ENCODE measurements at regions not wholly inside any gene's neighbourhood (a gene's known extent, or its start where the extent isn't known, plus 50 kb on each side); places are given as distances from the start of the nearest gene placed in this dataset.
A peak's percentile ranks its signal among the peaks of the same experiment; 100 is the strongest.
"Not testable (repeated sequence)": the region's sequence is repeated elsewhere in the genome, so short reads cannot be mapped to it uniquely, and the experiment has no call there.

DNA sequence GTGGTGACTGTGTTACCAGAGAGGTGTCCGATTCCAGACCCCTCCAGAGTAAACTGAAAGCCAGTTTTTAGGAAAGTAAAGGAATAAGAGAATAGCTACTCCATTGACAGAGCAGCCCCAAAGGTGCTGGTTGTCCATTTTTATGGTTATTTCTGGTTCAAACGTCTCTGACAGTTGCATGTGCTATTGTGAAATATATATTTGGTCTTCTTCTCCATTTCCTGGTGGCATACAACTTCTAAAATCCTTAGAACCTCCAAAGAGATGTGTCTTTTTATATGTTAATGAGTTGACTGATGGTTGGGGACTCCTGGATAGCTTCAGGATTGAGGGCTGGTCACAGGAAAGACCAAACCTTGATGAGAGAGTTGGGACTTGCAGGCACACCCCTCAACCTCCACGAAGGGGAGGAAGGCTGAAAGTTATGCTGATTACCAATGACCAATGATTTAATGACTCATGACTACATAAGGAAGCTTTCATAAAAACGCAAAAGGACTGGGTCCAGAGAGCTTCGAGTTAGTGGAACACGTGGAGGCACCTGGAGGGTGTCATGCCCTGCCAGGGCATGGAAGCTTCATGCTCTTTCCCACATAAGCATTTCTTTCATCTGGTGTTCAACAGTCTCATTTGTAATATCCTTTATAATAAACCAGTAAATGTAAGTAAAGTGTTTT, 100.7 kb downstream of the SLC16A1 start:
- ATAC-seq (no peak), DNase-seq (ENCODE audit: low spot score in 2 of 2) (no peak)
- Mint-ChIP-seq H3K9me3 (no peaks in the 10 kb centered on the region), H3K27ac (no peak overlapping the region), H3K4me1 (no peaks in the 10 kb centered on the region), H3K4me3 (peak overlapping the region; percentile 11), H3K36me3 (no peaks in the 10 kb centered on the region)

DNA sequence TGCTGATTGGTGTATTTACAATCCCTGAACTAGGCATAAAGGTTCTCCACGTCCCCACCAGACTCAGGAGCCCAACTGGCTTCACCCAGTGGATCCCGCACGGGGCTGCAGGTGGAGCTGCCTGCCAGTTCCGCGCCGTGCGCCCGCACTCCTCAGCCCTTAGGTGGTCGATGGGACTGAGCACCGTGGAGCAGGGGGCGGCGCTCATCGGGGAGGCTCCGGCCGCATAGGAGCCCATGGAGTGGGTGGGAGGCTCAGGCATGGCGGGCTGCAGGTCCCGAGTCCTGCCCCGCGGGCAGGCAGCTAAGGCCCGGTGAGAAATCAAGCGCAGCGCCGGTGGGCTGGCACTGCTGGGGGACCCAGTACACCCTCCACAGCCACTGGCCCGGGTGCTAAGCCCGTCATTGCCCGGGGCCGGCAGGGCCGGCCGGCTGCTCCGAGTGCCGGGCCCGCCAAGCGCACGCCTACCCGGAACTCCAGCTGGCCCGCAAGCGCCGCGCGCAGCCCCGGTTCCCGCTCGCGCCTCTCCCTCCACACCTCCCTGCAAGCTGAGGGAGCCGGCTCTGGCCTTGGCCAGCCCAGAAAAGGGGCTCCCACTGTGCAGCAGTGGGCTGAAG, 101.5 kb downstream of the SLC16A1 start:
- not testable (repeated sequence) for H3K4me1 Mint-ChIP-seq; H3K9me3 Mint-ChIP-seq; H3K27ac Mint-ChIP-seq; DNase-seq (ENCODE audit: low spot score in 2 of 2); ATAC-seq; H3K36me3 Mint-ChIP-seq
- H3K4me3 Mint-ChIP-seq, result peak overlapping the region; percentile 11

DNA sequence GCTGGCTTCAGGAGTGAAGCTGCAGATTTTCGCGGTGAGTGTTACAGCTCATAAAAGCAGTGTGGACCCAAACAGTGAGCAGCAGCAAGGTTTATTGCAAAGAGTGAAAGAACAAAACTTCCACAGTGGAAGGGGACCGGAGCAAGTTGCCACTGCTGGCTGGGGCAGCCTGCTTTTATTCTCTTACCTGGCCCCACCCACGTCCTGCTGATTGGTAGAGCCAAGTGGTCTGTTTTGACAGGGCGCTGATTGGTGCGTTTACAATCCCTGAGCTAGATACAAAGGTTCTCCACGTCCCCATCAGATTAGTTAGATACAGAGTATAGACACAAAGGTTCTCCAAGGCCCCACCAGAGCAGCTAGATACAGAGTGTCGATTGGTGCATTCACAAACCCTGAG, 102.1 kb downstream of the SLC16A1 start:
- H3K9me3 Mint-ChIP-seq; DNase-seq (ENCODE audit: low spot score in 2 of 2); H3K4me1 Mint-ChIP-seq; H3K4me3 Mint-ChIP-seq; H3K27ac Mint-ChIP-seq; ATAC-seq; H3K36me3 Mint-ChIP-seq: not testable (repeated sequence)

DNA sequence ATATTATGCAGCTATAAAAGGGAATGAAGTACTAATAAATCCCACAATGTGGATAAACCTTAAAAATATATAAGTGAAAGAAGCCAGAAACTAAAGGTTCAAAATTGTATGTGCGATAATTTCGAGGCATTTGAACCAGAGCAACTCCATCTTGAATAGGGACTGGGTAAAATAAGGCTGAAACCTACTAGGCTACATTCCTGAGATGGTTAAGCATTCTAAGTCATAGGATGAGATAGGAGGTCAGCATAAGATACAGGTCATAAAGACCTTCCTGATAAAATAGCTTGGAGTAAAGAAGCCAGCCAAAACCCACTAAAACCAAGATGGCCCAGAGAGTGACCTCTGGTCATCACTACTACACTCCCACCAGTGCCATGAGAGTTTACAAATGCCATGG, 103.1 kb downstream of the SLC16A1 start:
- no peaks in the 10 kb centered on the region for H3K4me1 Mint-ChIP-seq
- no peak overlapping the region for H3K4me3 Mint-ChIP-seq
- no peak overlapping the region for H3K27ac Mint-ChIP-seq
- H3K9me3 Mint-ChIP-seq, result no peaks in the 10 kb centered on the region
- no peak for DNase-seq (ENCODE audit: low spot score in 2 of 2)
- ATAC-seq, result no peak
- H3K36me3 Mint-ChIP-seq, result no peaks in the 10 kb centered on the region

DNA sequence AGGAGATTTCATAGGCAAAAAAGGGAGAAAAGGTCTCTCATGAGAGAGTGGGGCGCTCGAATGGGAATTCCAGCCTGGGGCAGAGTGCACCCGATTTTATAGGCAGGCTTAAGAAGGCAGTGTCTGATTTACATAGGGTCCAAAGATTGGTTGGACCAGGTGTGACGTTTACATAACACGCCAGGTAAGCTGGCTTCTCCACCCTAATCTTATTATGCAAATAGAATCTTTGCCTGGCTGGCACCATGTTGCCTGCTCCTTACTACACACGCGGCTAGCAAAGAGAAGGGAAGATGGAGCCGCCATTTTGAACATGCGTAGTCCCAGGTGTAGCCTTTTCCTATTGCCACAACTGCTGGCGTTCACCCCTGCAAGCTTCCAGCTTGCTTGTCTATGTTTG, 103.7 kb downstream of the SLC16A1 start:
- H3K27ac Mint-ChIP-seq, result no peak overlapping the region
- DNase-seq (ENCODE audit: low spot score in 2 of 2), result no peak
- H3K4me1 Mint-ChIP-seq, result no peaks in the 10 kb centered on the region
- H3K36me3 Mint-ChIP-seq, result no peaks in the 10 kb centered on the region
- no peaks in the 10 kb centered on the region for H3K9me3 Mint-ChIP-seq
- no peak overlapping the region for H3K4me3 Mint-ChIP-seq
- no peak for ATAC-seq

DNA sequence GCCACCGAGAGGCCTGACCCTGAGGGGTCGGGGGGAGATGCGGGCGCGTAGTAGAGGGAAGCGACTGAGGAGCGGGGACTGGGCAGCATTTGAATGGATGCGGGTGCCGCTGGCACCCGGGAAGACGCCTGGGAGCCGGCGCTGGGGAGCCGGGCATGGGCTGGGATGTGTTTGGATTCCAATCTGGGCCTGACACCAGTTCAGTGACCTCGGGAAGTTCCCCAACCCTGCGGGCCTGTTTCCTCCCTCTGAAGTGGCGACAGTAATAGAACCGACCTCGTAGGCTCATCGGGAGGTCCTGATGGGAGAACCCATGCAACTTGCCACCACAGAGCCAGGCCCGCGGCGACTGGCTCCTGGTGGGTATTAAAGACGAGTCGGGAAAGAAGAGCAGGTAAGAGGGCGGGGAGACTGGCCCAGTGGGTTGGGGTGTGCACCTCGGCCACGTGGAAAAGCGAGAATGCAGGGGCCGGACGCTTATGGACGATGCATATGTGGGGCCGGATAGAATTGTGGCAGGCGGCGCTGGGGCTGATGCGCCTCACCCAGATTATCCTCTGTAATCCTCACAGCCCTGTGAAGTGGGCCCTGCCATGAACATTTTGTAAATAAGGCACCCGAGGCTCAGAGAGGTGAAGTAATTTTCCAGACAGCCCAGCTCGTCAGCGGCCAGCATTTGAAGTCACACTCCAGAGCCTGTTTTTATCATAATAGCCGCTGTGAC, 105.8 kb downstream of the SLC16A1 start:
- H3K9me3 Mint-ChIP-seq, result no peaks in the 10 kb centered on the region
- peak overlapping the region; percentile 27 for H3K4me3 Mint-ChIP-seq
- no peak overlapping the region for H3K27ac Mint-ChIP-seq
- H3K4me1 Mint-ChIP-seq, result no peaks in the 10 kb centered on the region
- DNase-seq (ENCODE audit: low spot score in 2 of 2) (no peak), ATAC-seq (no peak)
- H3K36me3 Mint-ChIP-seq, result no peaks in the 10 kb centered on the region

DNA sequence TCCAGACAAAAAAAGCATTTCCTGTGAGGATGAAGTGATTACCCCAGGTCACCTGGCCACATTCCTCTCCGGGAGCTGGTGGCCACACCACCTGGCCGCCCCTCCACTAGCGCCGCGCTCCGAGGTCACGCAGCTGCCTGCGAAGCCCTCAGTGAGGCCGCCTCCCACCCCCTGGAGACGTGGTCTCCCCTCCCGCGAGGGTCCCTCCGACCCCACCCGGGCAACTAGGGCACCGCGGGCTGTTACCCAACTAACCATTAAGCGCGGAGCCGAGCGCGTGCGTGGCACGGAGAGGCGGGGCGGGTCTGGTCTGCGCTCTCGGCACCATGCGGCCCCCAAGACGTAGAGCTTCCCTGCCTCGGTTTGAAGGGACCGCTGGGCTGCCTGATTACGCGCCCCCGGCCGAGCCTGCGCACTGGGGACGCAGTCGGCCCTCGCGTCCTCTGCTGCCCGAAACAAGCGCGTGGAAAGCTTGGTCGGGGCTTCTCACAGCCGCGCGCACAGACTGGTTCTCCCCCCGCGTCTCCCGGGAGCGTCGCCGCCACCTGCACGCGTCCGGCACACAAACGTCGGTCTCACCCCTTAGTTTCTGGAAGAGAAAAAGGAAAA, 106.5 kb downstream of the SLC16A1 start:
- ATAC-seq, result no peak
- Mint-ChIP-seq H3K27ac (no peak overlapping the region), H3K4me3 (peak overlapping the region; percentile 27), H3K9me3 (no peaks in the 10 kb centered on the region), H3K36me3 (no peaks in the 10 kb centered on the region), H3K4me1 (no peaks in the 10 kb centered on the region)
- no peak for DNase-seq (ENCODE audit: low spot score in 2 of 2)

DNA sequence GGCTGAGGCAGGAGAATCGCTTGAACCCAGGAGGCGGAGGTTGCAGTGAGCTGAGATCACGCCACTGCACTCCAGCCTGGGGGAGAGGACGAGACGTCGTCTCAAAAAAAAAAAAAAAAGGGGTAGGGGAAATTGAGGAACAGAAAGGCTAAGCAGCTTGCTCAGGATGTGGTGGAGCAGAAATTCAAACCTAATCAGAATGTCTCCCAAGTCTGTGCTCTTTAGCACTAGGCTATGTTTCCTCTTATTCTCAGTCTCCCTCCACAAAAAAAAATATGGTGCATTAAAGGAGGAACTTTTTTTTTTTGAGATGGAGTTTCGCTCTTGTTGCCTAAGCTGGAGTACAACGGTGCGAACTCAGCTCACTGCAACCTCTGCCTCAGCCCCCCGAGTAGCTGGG, 114.2 kb downstream of the SLC16A1 start:
- DNase-seq (ENCODE audit: low spot score in 2 of 2) (no peak), ATAC-seq (no peak)
- H3K27ac Mint-ChIP-seq, result no peak overlapping the region

DNA sequence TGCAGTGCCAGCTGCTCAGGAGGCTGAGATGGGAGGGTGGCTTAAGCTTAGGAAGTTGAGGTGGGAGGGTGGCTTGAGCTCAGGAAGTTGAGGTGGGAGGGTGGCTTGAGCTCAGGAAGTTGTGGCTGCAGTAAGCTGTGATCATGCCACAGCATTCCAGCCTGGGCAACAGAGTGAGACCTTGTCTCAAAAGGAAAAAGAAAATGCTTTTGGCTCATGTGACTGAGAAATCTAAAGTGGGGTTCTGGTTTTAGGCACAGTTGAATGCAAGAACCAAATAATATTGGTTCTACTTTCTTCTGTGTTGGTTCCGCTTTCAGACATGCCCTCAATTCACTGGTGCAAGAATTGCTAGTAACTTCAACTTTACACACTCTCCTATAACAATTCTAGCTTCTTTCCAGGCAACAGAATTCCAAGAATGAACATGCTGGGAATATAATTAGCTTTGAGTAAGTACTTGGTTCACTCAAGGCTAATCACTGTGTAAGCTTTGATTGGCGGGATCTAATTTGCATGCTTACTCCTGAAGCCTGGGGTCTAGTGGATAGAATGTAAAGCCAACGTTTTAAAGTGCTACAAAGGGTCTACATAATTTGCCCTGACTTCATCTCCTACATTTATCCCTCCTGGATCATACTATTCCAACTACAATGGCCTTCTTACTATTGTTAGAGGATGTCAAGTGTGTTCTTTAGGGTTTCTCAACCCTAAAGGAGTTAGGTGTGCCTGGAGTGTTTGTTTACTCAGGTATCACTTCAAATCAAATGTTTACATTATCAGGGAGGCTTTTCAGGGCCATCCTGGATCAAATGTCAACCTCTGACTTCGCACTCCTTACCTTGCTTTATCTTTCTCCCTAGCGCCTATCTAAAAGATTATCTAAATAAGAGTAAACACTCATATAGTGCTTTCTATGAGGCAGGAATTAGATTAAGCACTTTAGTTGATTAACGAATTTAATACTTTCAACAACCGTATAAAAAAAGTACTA, 115.1 kb downstream of the SLC16A1 start:
- Mint-ChIP-seq H3K9me3 (no peaks in the 10 kb centered on the region), H3K4me1 (peaks cover 19% of the 10 kb centered on the region), H3K27ac (no peak overlapping the region), H3K4me3 (no peak overlapping the region), H3K36me3 (no peaks in the 10 kb centered on the region)
- ATAC-seq (no peak), DNase-seq (ENCODE audit: low spot score in 2 of 2) (no peak)

More for the DNA sequence above, 114.2 kb downstream of the SLC16A1 start:
- no peaks in the 10 kb centered on the region for H3K36me3 Mint-ChIP-seq
- H3K4me3 Mint-ChIP-seq, result no peak overlapping the region
- peaks cover 19% of the 10 kb centered on the region for H3K4me1 Mint-ChIP-seq
- no peaks in the 10 kb centered on the region for H3K9me3 Mint-ChIP-seq

DNA sequence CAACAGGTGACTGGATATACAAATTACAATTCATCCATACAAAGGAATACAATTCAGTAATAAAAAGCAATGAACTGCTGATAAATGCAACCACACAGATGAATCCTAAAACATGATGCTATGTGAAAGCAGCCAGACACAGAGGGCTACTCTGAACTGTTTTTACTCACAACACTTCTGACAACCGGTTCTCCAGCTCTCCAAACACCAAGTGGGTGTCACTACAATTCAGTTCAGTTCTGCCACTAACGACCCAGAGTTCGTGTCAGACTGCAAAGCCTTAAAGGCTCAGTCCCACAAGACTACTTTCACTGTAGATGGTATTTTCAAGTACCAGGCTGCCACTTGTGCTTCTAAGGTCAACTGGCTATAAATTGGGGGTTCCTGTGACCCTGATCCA, 119.4 kb downstream of the SLC16A1 start:
- H3K9me3 Mint-ChIP-seq, result no peaks in the 10 kb centered on the region
- no peaks in the 10 kb centered on the region for H3K36me3 Mint-ChIP-seq
- H3K27ac Mint-ChIP-seq, result no peak overlapping the region
- DNase-seq (ENCODE audit: low spot score in 2 of 2) (no peak), ATAC-seq (peak; percentile 8)
- no peak overlapping the region for H3K4me3 Mint-ChIP-seq
- peaks cover 12% of the 10 kb centered on the region for H3K4me1 Mint-ChIP-seq

DNA sequence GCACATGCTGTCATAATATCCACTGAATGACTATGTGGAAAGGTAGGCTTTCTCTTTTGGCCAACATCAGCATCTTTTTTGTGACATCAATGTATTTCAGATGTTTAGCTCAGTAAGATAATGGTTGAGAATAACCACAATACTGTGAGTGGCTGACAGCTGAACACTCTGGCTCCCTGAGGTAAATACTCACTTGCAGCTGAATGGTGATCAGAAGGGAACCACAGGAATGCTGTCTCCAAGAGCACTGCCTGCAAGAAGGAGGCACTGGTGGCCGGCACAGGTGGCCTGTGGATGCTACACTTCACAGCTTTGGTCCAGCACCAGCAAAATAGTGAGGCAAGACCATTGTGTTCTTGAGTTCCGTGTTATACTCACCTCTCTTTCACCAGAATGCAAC, 118.7 kb upstream of the PPM1J start:
- H3K4me3 Mint-ChIP-seq, result no peak overlapping the region
- no peaks in the 10 kb centered on the region for H3K4me1 Mint-ChIP-seq
- no peaks in the 10 kb centered on the region for H3K36me3 Mint-ChIP-seq
- H3K9me3 Mint-ChIP-seq, result no peaks in the 10 kb centered on the region
- ATAC-seq (no peak), DNase-seq (ENCODE audit: low spot score in 2 of 2) (no peak)
- no peak overlapping the region for H3K27ac Mint-ChIP-seq

DNA sequence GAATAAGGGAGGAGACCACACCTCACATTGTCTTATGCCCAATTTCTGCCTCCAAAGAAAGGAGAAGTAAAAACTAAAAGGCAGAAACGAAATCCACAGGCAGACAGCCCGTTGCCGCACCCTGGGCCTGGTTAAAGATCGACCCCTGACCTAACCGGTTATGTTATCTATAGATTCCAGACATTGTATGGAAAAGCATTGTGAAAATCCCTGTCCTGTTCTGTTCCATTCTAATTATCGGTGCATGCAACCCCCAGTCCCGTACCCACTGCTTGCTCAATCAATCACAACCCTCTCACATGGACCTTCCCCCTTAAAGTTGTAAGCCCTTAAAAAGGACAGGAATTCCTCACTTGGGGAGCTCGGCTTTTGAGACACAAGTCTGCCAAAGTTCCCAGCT, 117.1 kb upstream of the PPM1J start:
- not testable (repeated sequence) for ATAC-seq; H3K9me3 Mint-ChIP-seq; H3K4me3 Mint-ChIP-seq; H3K36me3 Mint-ChIP-seq; H3K4me1 Mint-ChIP-seq; H3K27ac Mint-ChIP-seq; DNase-seq (ENCODE audit: low spot score in 2 of 2)

DNA sequence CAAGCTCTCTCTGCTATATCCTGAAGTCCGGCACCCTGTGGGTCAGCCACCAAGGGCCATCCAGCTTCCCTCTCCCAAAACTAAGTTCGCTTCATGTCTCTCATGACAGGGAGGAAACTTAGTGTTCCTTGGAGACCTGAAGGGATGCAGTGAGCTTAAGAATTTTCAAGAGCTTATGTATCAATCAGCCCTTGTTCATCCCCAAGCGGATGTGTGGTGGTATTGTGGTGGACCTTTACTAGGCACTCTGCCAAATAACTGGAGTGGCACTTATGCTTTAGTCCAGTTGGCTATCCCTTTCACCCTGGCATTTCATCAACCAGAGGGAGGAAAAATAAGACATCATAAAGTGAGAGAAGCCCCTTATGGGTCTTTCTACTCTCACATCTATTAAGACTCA, 114.6 kb upstream of the PPM1J start:
- not testable (repeated sequence) for ATAC-seq; H3K27ac Mint-ChIP-seq; H3K4me3 Mint-ChIP-seq; H3K9me3 Mint-ChIP-seq; DNase-seq (ENCODE audit: low spot score in 2 of 2); H3K36me3 Mint-ChIP-seq; H3K4me1 Mint-ChIP-seq

DNA sequence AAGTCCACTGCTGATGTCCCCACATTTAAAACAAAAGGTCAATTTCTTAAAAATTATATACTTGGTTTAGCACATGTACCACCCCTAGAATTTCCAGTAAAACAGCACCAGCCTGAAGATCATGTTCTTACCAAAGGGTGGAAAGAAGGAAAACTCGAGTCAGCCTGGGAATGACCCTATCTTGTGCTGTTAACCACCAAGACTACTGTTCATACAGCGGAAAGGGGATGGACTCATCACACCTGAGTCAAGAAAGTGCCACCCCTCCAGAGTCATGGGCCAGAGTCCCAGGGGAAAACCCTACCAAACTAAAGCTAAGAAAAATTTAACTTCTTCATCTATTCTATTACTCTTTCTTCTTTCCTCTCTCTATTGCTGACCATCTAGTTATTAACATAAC, 113.6 kb upstream of the PPM1J start:
- H3K9me3 Mint-ChIP-seq, result no peaks in the 10 kb centered on the region
- DNase-seq (ENCODE audit: low spot score in 2 of 2) (no peak), ATAC-seq (no peak)
- H3K36me3 Mint-ChIP-seq, result no peaks in the 10 kb centered on the region
- H3K4me3 Mint-ChIP-seq, result no peak overlapping the region
- no peak overlapping the region for H3K27ac Mint-ChIP-seq
- H3K4me1 Mint-ChIP-seq, result no peaks in the 10 kb centered on the region

DNA sequence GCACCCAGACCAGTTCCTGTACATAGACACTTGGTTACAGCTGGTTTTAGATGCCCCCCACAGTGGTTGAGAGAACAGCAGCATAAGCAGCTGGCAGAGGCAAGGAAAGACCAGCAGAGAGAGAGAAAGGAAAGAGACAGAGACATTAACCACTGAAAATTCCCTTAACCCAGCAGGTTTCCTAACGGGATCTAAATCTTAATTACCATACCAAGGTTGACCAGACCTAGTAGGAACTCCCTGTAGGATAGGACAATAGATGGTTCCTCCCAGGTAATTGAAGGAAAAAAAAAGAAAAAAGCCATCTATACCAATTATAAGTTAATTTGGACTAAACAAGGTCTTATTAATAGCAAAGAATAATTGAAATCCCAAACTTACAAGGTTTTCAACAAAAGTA, 112.3 kb upstream of the PPM1J start:
- not testable (repeated sequence) for H3K4me1 Mint-ChIP-seq; H3K27ac Mint-ChIP-seq; H3K36me3 Mint-ChIP-seq; ATAC-seq; H3K4me3 Mint-ChIP-seq; DNase-seq (ENCODE audit: low spot score in 2 of 2); H3K9me3 Mint-ChIP-seq
